Gastroesophageal sphincter (tissue), 3 donors: ENCODE measurements at regions not wholly inside any gene's neighbourhood (a gene's known extent, or its start where the extent isn't known, plus 50 kb on each side); places are given as distances from the start of the nearest gene placed in this dataset.

ENCODE experiments used
- EP300 ChIP-seq: sonication (generic); formaldehyde crosslinking; IDR thresholded peaks from one replicate; pipeline ENCODE4 v1.6.1; 2017; ENCODE audit warnings: antibody characterized with exemption, mild to moderate bottlenecking
- POLR2AphosphoS5 ChIP-seq: sonication (generic); formaldehyde crosslinking; IDR thresholded peaks from one replicate; pipeline ENCODE4 v1.6.1; 2017; ENCODE audit warnings: antibody characterized with exemption
- TF ChIP-seq, protein P1 (sequence below), 4 experiments: fragments of 200-600 bp in 2 of 4; fragments of 450-650 bp in 2 of 4; sonication (generic) in 1 of 4; IDR thresholded peaks; one replicate each; pipeline ENCODE4 v1.5.1; 2017 to 2019; ENCODE audit warnings: antibody characterized with exemption in 4 of 4, mild to moderate bottlenecking in 2 of 4, moderate library complexity in 2 of 4

DNA sequence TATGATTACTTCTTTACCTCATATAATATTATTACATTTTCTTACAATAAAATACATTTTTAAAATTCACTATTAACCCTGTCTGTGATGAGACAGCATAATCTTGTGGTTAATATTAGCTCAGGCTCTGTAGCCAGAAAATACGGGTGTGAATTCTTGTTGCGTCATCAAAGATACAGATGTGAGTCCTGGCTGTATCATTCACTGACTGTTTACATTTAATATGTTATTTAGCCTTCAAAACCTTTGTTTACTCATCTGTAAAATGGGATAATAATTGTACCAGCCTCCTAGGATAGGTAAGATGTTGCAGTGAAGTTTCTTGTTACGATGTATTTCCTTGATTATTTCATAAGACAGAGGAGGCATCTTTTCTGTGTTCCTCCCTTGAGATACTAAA is 184.7 kb upstream of the PRPS1L1 start:
- TF ChIP-seq, protein P1, sequence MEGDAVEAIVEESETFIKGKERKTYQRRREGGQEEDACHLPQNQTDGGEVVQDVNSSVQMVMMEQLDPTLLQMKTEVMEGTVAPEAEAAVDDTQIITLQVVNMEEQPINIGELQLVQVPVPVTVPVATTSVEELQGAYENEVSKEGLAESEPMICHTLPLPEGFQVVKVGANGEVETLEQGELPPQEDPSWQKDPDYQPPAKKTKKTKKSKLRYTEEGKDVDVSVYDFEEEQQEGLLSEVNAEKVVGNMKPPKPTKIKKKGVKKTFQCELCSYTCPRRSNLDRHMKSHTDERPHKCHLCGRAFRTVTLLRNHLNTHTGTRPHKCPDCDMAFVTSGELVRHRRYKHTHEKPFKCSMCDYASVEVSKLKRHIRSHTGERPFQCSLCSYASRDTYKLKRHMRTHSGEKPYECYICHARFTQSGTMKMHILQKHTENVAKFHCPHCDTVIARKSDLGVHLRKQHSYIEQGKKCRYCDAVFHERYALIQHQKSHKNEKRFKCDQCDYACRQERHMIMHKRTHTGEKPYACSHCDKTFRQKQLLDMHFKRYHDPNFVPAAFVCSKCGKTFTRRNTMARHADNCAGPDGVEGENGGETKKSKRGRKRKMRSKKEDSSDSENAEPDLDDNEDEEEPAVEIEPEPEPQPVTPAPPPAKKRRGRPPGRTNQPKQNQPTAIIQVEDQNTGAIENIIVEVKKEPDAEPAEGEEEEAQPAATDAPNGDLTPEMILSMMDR (IDR thresholded peaks at IDR 0.05), result no peak
- TF ChIP-seq POLR2AphosphoS5 (no peak), EP300 (no peak)
